Astrocyte (in vitro differentiated cells and primary cell): ENCODE measurements at regions not wholly inside any gene's neighbourhood (a gene's known extent, or its start where the extent isn't known, plus 50 kb on each side); places are given as distances from the start of the nearest gene placed in this dataset.

Experiments
- EZH2 ChIP-seq: IDR thresholded peaks from 2 replicates; pipeline ENCODE4 v1.6.1; 2012; ENCODE audit warnings: mild to moderate bottlenecking, low read length, inconsistent platforms; ENCODE audit not compliant: insufficient read depth
- TF ChIP-seq, protein P1 (sequence below): IDR thresholded peaks from 2 replicates; pipeline ENCODE4 v1.5.1; 2011; ENCODE audit warnings: low read depth, mild to moderate bottlenecking, inconsistent platforms, low read length, moderate library complexity; ENCODE audit not compliant: insufficient read depth

- TF ChIP-seq, protein P1, sequence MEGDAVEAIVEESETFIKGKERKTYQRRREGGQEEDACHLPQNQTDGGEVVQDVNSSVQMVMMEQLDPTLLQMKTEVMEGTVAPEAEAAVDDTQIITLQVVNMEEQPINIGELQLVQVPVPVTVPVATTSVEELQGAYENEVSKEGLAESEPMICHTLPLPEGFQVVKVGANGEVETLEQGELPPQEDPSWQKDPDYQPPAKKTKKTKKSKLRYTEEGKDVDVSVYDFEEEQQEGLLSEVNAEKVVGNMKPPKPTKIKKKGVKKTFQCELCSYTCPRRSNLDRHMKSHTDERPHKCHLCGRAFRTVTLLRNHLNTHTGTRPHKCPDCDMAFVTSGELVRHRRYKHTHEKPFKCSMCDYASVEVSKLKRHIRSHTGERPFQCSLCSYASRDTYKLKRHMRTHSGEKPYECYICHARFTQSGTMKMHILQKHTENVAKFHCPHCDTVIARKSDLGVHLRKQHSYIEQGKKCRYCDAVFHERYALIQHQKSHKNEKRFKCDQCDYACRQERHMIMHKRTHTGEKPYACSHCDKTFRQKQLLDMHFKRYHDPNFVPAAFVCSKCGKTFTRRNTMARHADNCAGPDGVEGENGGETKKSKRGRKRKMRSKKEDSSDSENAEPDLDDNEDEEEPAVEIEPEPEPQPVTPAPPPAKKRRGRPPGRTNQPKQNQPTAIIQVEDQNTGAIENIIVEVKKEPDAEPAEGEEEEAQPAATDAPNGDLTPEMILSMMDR = no peak
- TF ChIP-seq EZH2 = no peak
These were observed 73.1 kb upstream of the SLCO3A1 start for GRCh38 chr15:91780387-91780786.
